Neural cell (in vitro differentiated cells): ENCODE measurements at regions not wholly inside any gene's neighbourhood (a gene's known extent, or its start where the extent isn't known, plus 50 kb on each side); places are given as distances from the start of the nearest gene placed in this dataset.

Experiments used
- H2AFZ ChIP-seq: fragments of 200-600, 300-800 bp; sonication (generic), shearing (Covaris generic); 2 replicates; pipeline ENCODE4 v1.6.0; 2014; ENCODE audit warnings: low read depth, mild to moderate bottlenecking, antibody characterized with exemption, low read length, moderate library complexity
- H3F3A ChIP-seq: fragments of 200-600 bp; shearing (Covaris generic); 2 replicates; pipeline ENCODE4 v1.6.1; 2016; ENCODE audit warnings: mild to moderate bottlenecking, moderate library complexity, mixed read lengths, antibody characterized with exemption, low read length; ENCODE audit not compliant: insufficient read depth, poor library complexity, severe bottlenecking
- H3K27ac ChIP-seq: fragments of 200-600, 300-800 bp; sonication (generic), shearing (Covaris generic); 2 replicates; pipeline ENCODE4 v1.5.1; 2014; ENCODE audit warnings: mild to moderate bottlenecking, low read length, moderate library complexity
- H3K27me3 ChIP-seq: fragments of 300-800, 200-600 bp; sonication (generic), shearing (Covaris generic); 2 replicates; pipeline ENCODE4 v1.6.0; 2014; ENCODE audit warnings: mild to moderate bottlenecking, low read depth, low read length, moderate library complexity; ENCODE audit not compliant: insufficient read depth
- H3K36me3 ChIP-seq: fragments of 300-800, 200-600 bp; sonication (generic), shearing (Covaris generic); 2 replicates; pipeline ENCODE4 v1.5.1; 2014; ENCODE audit warnings: mild to moderate bottlenecking, antibody characterized with exemption, low read length, moderate library complexity; ENCODE audit not compliant: insufficient read depth
- H3K4me2 ChIP-seq: fragments of 300-800, 200-600 bp; sonication (generic), shearing (Covaris generic); 2 replicates; pipeline ENCODE4 v1.6.0; 2014; ENCODE audit warnings: mild to moderate bottlenecking, low read length
- H3K4me3 ChIP-seq: fragments of 300-800, 200-600 bp; sonication (generic), shearing (Covaris generic); 2 replicates; pipeline ENCODE4 v1.5.1; 2014; ENCODE audit warnings: mild to moderate bottlenecking, low read length, moderate library complexity
- H3K79me2 ChIP-seq: fragments of 200-600 bp; shearing (Covaris generic); replicated peaks from 2 replicates; pipeline ENCODE4 v1.6.0; 2014; ENCODE audit warnings: mild to moderate bottlenecking, low read length, moderate library complexity; ENCODE audit not compliant: insufficient read depth
- H3K9ac ChIP-seq: fragments of 300-800, 200-600 bp; sonication (generic), shearing (Covaris generic); 2 replicates; pipeline ENCODE4 v1.6.1; 2016; ENCODE audit warnings: mild to moderate bottlenecking, low read length, mixed read lengths
- H3K9me2 ChIP-seq: fragments of 200-600 bp; shearing (Covaris generic); 2 replicates; pipeline ENCODE4 v1.6.1; 2016; ENCODE audit warnings: mild to moderate bottlenecking, low read length, mixed read lengths; ENCODE audit not compliant: insufficient read depth
- H3K9me3 ChIP-seq: fragments of 200-600, 300-800 bp; sonication (generic), shearing (Covaris generic); 2 replicates; pipeline ENCODE4 v1.6.1; 2016; ENCODE audit warnings: mild to moderate bottlenecking, mixed run types, low read length, moderate library complexity, mixed read lengths
- H4K20me1 ChIP-seq: fragments of 200-600 bp; shearing (Covaris generic); 2 replicates; pipeline ENCODE4 v1.6.1; 2016; ENCODE audit warnings: mild to moderate bottlenecking, mixed run types; ENCODE audit not compliant: insufficient read depth
- EZH2 ChIP-seq: fragments of 200-600, 300-800 bp; shearing (Covaris generic), sonication (generic); IDR thresholded peaks from 2 replicates; pipeline ENCODE4 v1.6.1; 2014; ENCODE audit warnings: antibody characterized with exemption, low read length, borderline replicate concordance, mild to moderate bottlenecking; ENCODE audit not compliant: insufficient read depth, poor library complexity, severe bottlenecking
- MXI1 ChIP-seq: fragments of 450-650 bp; conservative IDR thresholded peaks from 2 replicates; pipeline ENCODE4 v1.6.1; 2014; ENCODE audit warnings: antibody characterized with exemption, mild to moderate bottlenecking; ENCODE audit not compliant: poor library complexity, severe bottlenecking
- POLR2AphosphoS5 ChIP-seq: IDR thresholded peaks from 2 replicates; pipeline ENCODE4 v1.6.1; 2012
- RAD21 ChIP-seq: fragments of 450-650 bp; conservative IDR thresholded peaks from 2 replicates; pipeline ENCODE4 v1.6.1; 2014; ENCODE audit warnings: antibody characterized with exemption, mild to moderate bottlenecking, moderate library complexity
- REST ChIP-seq: IDR thresholded peaks from 2 replicates; pipeline ENCODE4 v1.6.1; 2012; ENCODE audit warnings: borderline replicate concordance
- SMC3 ChIP-seq: fragments of 450-650 bp; conservative IDR thresholded peaks from 2 replicates; pipeline ENCODE4 v1.6.1; 2014; ENCODE audit warnings: antibody characterized with exemption, mild to moderate bottlenecking, moderate library complexity; ENCODE audit not compliant: poor library complexity
- TAF1 ChIP-seq: IDR thresholded peaks from 2 replicates; pipeline ENCODE4 v1.6.1; 2012; ENCODE audit warnings: low read depth

- no peaks in the 10 kb centered on the region for H3K27me3 ChIP-seq
- H3K9ac ChIP-seq, result no peak overlapping the region
- no peak for TF ChIP-seq REST
- no peak for TF ChIP-seq EZH2
- TF ChIP-seq POLR2AphosphoS5, result no peak
- no peak for TF ChIP-seq MXI1
- TF ChIP-seq RAD21, result no peak
- H3K9me3 ChIP-seq, result no peaks in the 10 kb centered on the region
- H3K9me2 ChIP-seq, result no peaks in the 10 kb centered on the region
- H3K27ac ChIP-seq, result no peak overlapping the region
- no peaks in the 10 kb centered on the region for H3K36me3 ChIP-seq
- H3K4me2 ChIP-seq, result no peak overlapping the region
- H2AFZ ChIP-seq, result no peak overlapping the region
- no peaks in the 10 kb centered on the region for H3K79me2 ChIP-seq
- no peak overlapping the region for H3K4me3 ChIP-seq
- H4K20me1 ChIP-seq, result no peaks in the 10 kb centered on the region
- H3F3A ChIP-seq, result peaks cover 6% of the 10 kb centered on the region
These were observed 153.6 kb upstream of the PITRM1 start for GRCh38 chr10:3325954-3326750.

- Histone ChIP-seq H3F3A (peaks cover 1% of the 10 kb centered on the region), H3K9ac (no peak overlapping the region), H3K36me3 (no peaks in the 10 kb centered on the region), H3K4me3 (no peak overlapping the region), H2AFZ (no peak overlapping the region), H3K4me2 (no peak overlapping the region), H3K79me2 (no peaks in the 10 kb centered on the region), H4K20me1 (no peaks in the 10 kb centered on the region), H3K9me3 (no peaks in the 10 kb centered on the region), H3K9me2 (no peaks in the 10 kb centered on the region), H3K27ac (peak overlapping the region; percentile 44), H3K27me3 (no peaks in the 10 kb centered on the region)
- TF ChIP-seq TAF1, result no peak
- TF ChIP-seq SMC3, result peak; percentile 10
These were observed 152.0 kb upstream of the PITRM1 start for GRCh38 chr10:3324612-3325038.

GRCh38 chr10:3323865-3324498 lies 151.4 kb upstream of the PITRM1 start:
- H3K79me2 ChIP-seq, result no peaks in the 10 kb centered on the region
- no peak overlapping the region for H2AFZ ChIP-seq
- no peaks in the 10 kb centered on the region for H3K9me2 ChIP-seq
- H3K27ac ChIP-seq, result no peak overlapping the region
- no peaks in the 10 kb centered on the region for H4K20me1 ChIP-seq
- H3K9me3 ChIP-seq, result no peaks in the 10 kb centered on the region
- TF ChIP-seq REST, result no peak
- no peak for TF ChIP-seq MXI1
- TF ChIP-seq SMC3, result no peak
- no peak for TF ChIP-seq EZH2
- no peak for TF ChIP-seq RAD21
- TF ChIP-seq POLR2AphosphoS5, result no peak
- TF ChIP-seq TAF1, result no peak
- H3K9ac ChIP-seq, result no peak overlapping the region
- H3K4me3 ChIP-seq, result no peak overlapping the region
- H3K4me2 ChIP-seq, result no peak overlapping the region
- no peaks in the 10 kb centered on the region for H3F3A ChIP-seq
- H3K36me3 ChIP-seq, result no peaks in the 10 kb centered on the region
- H3K27me3 ChIP-seq, result no peaks in the 10 kb centered on the region
